ENCODE measurements at regions not wholly inside any gene's neighbourhood (a gene's known extent, or its start where the extent isn't known, plus 50 kb on each side); places are given as distances from the start of the nearest gene placed in this dataset.
"Not testable (repeated sequence)": the region's sequence is repeated elsewhere in the genome, so short reads cannot be mapped to it uniquely, and the experiment has no call there.

GRCh38 chr12:13900718-13901117 lies 80.7 kb downstream of the GRIN2B start:
- no peak overlapping the region for H3K4me3 ChIP-seq (ENCODE audit: low read depth, low read length)
- no peak for TF ChIP-seq CTCF (IDR thresholded peaks at IDR 0.05; ENCODE audit: insufficient read depth, low read length, missing control alignments)
- POLR2A ChIA-PET: no interaction called here
- DNase-seq (ENCODE audit: low read depth, low spot score): no peak
- CTCF ChIA-PET: no interaction called here

- H3K4me3 ChIP-seq (ENCODE audit: low read depth, low read length); CTCF ChIA-PET; POLR2A ChIA-PET; DNase-seq (ENCODE audit: low read depth, low spot score): not testable (repeated sequence)
These were observed 83.0 kb downstream of the GRIN2B start for GRCh38 chr12:13898387-13898786.

GRCh38 chr12:13897811-13898210 lies 83.6 kb downstream of the GRIN2B start:
- ChIA-PET POLR2A (no interaction called here), CTCF (no interaction called here)
- TF ChIP-seq CTCF (IDR thresholded peaks at IDR 0.05; ENCODE audit: insufficient read depth, low read length, missing control alignments): no peak
- no peak for DNase-seq (ENCODE audit: low read depth, low spot score)
- H3K4me3 ChIP-seq (ENCODE audit: low read depth, low read length): no peak overlapping the region

GRCh38 chr12:13896063-13896626 lies 85.3 kb downstream of the GRIN2B start:
- H3K4me3 ChIP-seq (ENCODE audit: low read depth, low read length): no peak overlapping the region
- no peak for TF ChIP-seq CTCF (IDR thresholded peaks at IDR 0.05; ENCODE audit: insufficient read depth, low read length, missing control alignments)
- POLR2A ChIA-PET: no interaction called here
- CTCF ChIA-PET: interaction anchor here (0.7 kb wide), 1 partner anchor 16 kb away, joined by 3 read pairs; no protein-coding TSS in a partner anchor
- DNase-seq (ENCODE audit: low read depth, low spot score): no peak

- ChIA-PET CTCF (no interaction called here), POLR2A (no interaction called here)
- no peak for TF ChIP-seq CTCF (IDR thresholded peaks at IDR 0.05; ENCODE audit: insufficient read depth, low read length, missing control alignments)
- no peak overlapping the region for H3K4me3 ChIP-seq (ENCODE audit: low read depth, low read length)
- no peak for DNase-seq (ENCODE audit: low read depth, low spot score)
These were observed 89.5 kb downstream of the GRIN2B start for GRCh38 chr12:13891902-13892301.

GRCh38 chr12:13890943-13891342 lies 90.5 kb downstream of the GRIN2B start:
- ChIA-PET CTCF (no interaction called here), POLR2A (no interaction called here)
- no peak for TF ChIP-seq CTCF (IDR thresholded peaks at IDR 0.05; ENCODE audit: insufficient read depth, low read length, missing control alignments)
- DNase-seq (ENCODE audit: low read depth, low spot score): no peak
- H3K4me3 ChIP-seq (ENCODE audit: low read depth, low read length): no peak overlapping the region

GRCh38 chr12:13887779-13888388 lies 93.5 kb downstream of the GRIN2B start:
- CTCF ChIA-PET: no interaction called here
- TF ChIP-seq CTCF (IDR thresholded peaks at IDR 0.05; ENCODE audit: insufficient read depth, low read length, missing control alignments): no peak
- no peak overlapping the region for H3K4me3 ChIP-seq (ENCODE audit: low read depth, low read length)
- no peak for DNase-seq (ENCODE audit: low read depth, low spot score)
- POLR2A ChIA-PET: no interaction called here
